ENCODE measurements at regions not wholly inside any gene's neighbourhood (a gene's known extent, or its start where the extent isn't known, plus 50 kb on each side); places are given as distances from the start of the nearest gene placed in this dataset.
"Not testable (repeated sequence)": the region's sequence is repeated elsewhere in the genome, so short reads cannot be mapped to it uniquely, and the experiment has no call there.

DNA sequence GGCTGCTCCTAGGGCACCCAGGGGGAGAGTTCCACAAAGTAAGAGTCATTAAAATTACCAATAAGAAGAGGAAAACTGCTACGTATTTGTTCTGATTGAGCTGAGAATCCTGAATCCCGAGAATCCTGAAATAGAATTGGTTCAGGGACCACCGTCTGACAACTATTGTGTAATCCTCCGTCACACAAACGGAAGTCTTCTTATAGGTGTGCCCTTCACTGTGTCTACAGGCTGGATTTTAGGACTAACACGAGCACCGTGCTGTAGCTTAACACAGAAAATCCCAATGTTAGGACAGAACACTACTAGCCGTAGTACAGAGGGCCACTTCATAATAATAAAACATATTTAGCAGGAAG lies 50.6 kb upstream of the RNF182 start:
- Histone ChIP-seq H3K4me2 (ENCODE audit: low read length) (peak overlapping the region; percentile 82), H3K27ac (ENCODE audit: low read depth, low read length, poor library complexity, severe bottlenecking) (no peak overlapping the region), H3K9me2 (ENCODE audit: low read depth, low read length) (no peaks in the 10 kb centered on the region), H3K9me3 (ENCODE audit: low read length) (no peaks in the 10 kb centered on the region), H3K79me2 (ENCODE audit: insufficient read depth, low read length) (no peaks in the 10 kb centered on the region), H3F3A (ENCODE audit: insufficient read depth, low read length) (no peaks in the 10 kb centered on the region), H3K36me3 (ENCODE audit: insufficient read depth, low read length) (no peaks in the 10 kb centered on the region; the same call in 1 of the 2 replicates), H3K4me3 (ENCODE audit: low read depth, low read length, poor library complexity, severe bottlenecking) (peak overlapping the region; percentile 57), H3K9ac (ENCODE audit: low read length) (peak overlapping the region; percentile 48; the same call in 1 of the 2 replicates), H3K4me1 (ENCODE audit: insufficient read depth, low read length, severe bottlenecking) (peaks cover 12% of the 10 kb centered on the region), H4K20me1 (ENCODE audit: insufficient read depth, low read length) (no peaks in the 10 kb centered on the region), H2AFZ (ENCODE audit: low read length) (peak overlapping the region; percentile 93), H3K27me3 (ENCODE audit: insufficient read depth, low read length) (peaks cover 3% of the 10 kb centered on the region; the same call in 1 of the 2 replicates)
- TF ChIP-seq, protein P1, sequence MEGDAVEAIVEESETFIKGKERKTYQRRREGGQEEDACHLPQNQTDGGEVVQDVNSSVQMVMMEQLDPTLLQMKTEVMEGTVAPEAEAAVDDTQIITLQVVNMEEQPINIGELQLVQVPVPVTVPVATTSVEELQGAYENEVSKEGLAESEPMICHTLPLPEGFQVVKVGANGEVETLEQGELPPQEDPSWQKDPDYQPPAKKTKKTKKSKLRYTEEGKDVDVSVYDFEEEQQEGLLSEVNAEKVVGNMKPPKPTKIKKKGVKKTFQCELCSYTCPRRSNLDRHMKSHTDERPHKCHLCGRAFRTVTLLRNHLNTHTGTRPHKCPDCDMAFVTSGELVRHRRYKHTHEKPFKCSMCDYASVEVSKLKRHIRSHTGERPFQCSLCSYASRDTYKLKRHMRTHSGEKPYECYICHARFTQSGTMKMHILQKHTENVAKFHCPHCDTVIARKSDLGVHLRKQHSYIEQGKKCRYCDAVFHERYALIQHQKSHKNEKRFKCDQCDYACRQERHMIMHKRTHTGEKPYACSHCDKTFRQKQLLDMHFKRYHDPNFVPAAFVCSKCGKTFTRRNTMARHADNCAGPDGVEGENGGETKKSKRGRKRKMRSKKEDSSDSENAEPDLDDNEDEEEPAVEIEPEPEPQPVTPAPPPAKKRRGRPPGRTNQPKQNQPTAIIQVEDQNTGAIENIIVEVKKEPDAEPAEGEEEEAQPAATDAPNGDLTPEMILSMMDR (IDR thresholded peaks at IDR 0.05; ENCODE audit: low read length): no peak
- no peak for TF ChIP-seq EZH2 (IDR thresholded peaks at IDR 0.05; ENCODE audit: borderline replicate concordance, low read length)

DNA sequence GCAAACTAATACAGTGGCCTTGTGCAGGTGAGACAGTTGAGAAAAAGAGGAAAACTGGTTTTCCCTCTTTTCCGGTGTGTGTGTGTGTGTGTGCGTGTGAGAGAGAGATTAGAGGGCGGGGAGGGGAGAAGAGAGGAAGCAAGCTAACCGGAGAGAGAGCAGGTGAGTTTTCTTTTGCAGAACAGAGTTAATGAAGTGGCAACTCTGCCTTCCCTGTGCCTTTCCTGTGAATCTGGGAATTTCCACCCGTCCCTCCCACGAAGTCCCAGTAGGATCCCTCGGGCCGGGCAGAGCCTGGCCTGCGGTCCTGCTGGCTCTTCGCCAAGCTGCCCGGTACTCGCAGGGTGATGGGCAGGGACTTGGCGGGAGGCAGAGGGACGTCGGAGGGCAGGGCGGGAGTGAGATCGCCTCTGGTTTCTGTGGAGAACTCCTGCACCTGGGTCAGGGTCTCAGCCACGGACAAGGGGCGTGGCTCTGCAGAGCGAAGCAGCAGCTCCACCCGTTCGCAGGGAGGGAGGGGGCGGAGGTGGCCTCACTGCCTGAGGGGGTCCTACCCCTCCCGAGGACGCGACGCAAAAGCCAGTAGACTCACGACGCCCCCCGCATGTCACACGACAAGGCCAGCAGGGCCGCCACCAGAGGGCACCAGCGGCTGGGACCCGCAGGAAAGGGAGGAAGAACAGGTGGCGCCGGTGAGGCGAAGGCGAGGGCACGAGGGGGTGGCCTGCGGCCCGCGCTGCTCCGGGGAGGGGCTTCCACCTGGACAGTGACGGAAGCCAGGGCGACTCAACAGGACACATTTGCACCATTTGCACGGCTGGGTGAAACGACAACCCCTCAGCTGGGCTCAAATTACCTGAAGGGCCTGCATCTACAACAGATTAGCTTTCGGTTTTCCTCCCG lies 51.2 kb upstream of the RNF182 start:
- H3K36me3 ChIP-seq (ENCODE audit: insufficient read depth, low read length): no peaks in the 10 kb centered on the region; the same call in 1 of the 2 replicates
- peak overlapping the region; percentile 93 for H2AFZ ChIP-seq (ENCODE audit: low read length)
- no peaks in the 10 kb centered on the region for H4K20me1 ChIP-seq (ENCODE audit: insufficient read depth, low read length)
- no peak overlapping the region for H3K27ac ChIP-seq (ENCODE audit: low read depth, low read length, poor library complexity, severe bottlenecking)
- TF ChIP-seq, protein P1 (IDR thresholded peaks at IDR 0.05; ENCODE audit: low read length): peak; percentile 98
- no peak for TF ChIP-seq EZH2 (IDR thresholded peaks at IDR 0.05; ENCODE audit: borderline replicate concordance, low read length)
- no peaks in the 10 kb centered on the region for H3F3A ChIP-seq (ENCODE audit: insufficient read depth, low read length)
- peak overlapping the region; percentile 82 for H3K4me2 ChIP-seq (ENCODE audit: low read length)
- H3K9me3 ChIP-seq (ENCODE audit: low read length): no peaks in the 10 kb centered on the region
- peaks cover 12% of the 10 kb centered on the region for H3K4me1 ChIP-seq (ENCODE audit: insufficient read depth, low read length, severe bottlenecking)
- no peaks in the 10 kb centered on the region for H3K9me2 ChIP-seq (ENCODE audit: low read depth, low read length)
- peak overlapping the region; percentile 57 for H3K4me3 ChIP-seq (ENCODE audit: low read depth, low read length, poor library complexity, severe bottlenecking)
- H3K9ac ChIP-seq (ENCODE audit: low read length): peak overlapping the region; percentile 48; the same call in 1 of the 2 replicates
- no peaks in the 10 kb centered on the region for H3K79me2 ChIP-seq (ENCODE audit: insufficient read depth, low read length)
- H3K27me3 ChIP-seq (ENCODE audit: insufficient read depth, low read length): peaks cover 3% of the 10 kb centered on the region; the same call in 1 of the 2 replicates

DNA sequence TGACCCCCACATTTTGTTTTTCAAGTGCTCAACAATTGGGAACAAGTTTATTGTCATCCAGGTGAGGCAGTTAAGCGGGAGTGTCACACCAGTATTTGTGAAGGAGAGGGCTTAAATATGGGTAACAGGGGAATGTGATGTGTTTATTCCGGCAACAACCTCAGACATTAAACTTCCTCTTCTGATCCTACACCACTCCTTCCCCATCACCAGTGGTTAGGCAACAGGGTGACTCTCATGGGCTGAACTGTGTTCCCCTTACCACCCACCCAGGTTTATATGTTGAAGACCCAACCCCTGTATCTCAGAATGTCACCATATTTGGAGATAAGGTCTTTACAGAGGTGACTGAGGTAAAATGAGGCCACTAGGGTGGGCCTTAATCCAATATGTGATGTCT lies 52.1 kb upstream of the RNF182 start:
- no peaks in the 10 kb centered on the region for H3K79me2 ChIP-seq (ENCODE audit: insufficient read depth, low read length)
- no peak overlapping the region for H3K4me3 ChIP-seq (ENCODE audit: low read depth, low read length, poor library complexity, severe bottlenecking)
- no peaks in the 10 kb centered on the region; the same call in 1 of the 2 replicates for H3K27me3 ChIP-seq (ENCODE audit: insufficient read depth, low read length)
- H3F3A ChIP-seq (ENCODE audit: insufficient read depth, low read length): no peaks in the 10 kb centered on the region
- TF ChIP-seq, protein P1 (IDR thresholded peaks at IDR 0.05; ENCODE audit: low read length): no peak
- TF ChIP-seq EZH2 (IDR thresholded peaks at IDR 0.05; ENCODE audit: borderline replicate concordance, low read length): no peak
- H3K4me2 ChIP-seq (ENCODE audit: low read length): no peak overlapping the region
- no peaks in the 10 kb centered on the region for H3K36me3 ChIP-seq (ENCODE audit: insufficient read depth, low read length)
- no peak overlapping the region for H3K27ac ChIP-seq (ENCODE audit: low read depth, low read length, poor library complexity, severe bottlenecking)
- no peaks in the 10 kb centered on the region for H3K9me2 ChIP-seq (ENCODE audit: low read depth, low read length)
- peaks cover 12% of the 10 kb centered on the region for H3K4me1 ChIP-seq (ENCODE audit: insufficient read depth, low read length, severe bottlenecking)
- no peak overlapping the region for H3K9ac ChIP-seq (ENCODE audit: low read length)
- H4K20me1 ChIP-seq (ENCODE audit: insufficient read depth, low read length): no peaks in the 10 kb centered on the region
- H3K9me3 ChIP-seq (ENCODE audit: low read length): no peaks in the 10 kb centered on the region
- H2AFZ ChIP-seq (ENCODE audit: low read length): no peak overlapping the region

DNA sequence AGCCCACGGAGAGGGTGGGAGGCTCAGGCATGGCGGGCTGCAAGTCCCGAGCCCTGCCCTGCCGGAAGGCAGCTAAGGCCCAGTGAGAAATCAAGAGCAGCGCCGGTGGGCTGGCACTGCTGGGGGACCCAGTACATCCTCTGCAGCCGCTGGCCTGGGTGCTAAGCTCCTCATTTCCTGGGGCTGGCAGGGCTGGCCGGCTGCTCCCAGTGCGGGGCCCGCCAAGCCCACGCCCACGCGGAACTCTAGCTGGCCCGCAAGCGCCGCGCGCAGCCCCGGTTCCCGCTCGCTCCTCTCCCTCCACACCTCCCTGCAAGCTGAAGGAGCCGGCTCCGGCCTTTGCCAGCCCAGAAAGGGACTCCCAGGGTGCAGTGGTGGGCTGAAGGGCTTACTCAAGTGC lies 52.7 kb upstream of the RNF182 start:
- H3F3A ChIP-seq (ENCODE audit: insufficient read depth, low read length); H3K27ac ChIP-seq (ENCODE audit: low read depth, low read length, poor library complexity, severe bottlenecking); H3K27me3 ChIP-seq (ENCODE audit: insufficient read depth, low read length); H3K79me2 ChIP-seq (ENCODE audit: insufficient read depth, low read length); H3K9ac ChIP-seq (ENCODE audit: low read length); H3K4me2 ChIP-seq (ENCODE audit: low read length); H2AFZ ChIP-seq (ENCODE audit: low read length); H4K20me1 ChIP-seq (ENCODE audit: insufficient read depth, low read length); H3K9me2 ChIP-seq (ENCODE audit: low read depth, low read length); H3K4me3 ChIP-seq (ENCODE audit: low read depth, low read length, poor library complexity, severe bottlenecking); H3K36me3 ChIP-seq (ENCODE audit: insufficient read depth, low read length); H3K9me3 ChIP-seq (ENCODE audit: low read length): not testable (repeated sequence)
- H3K4me1 ChIP-seq (ENCODE audit: insufficient read depth, low read length, severe bottlenecking): peaks cover 12% of the 10 kb centered on the region

Data from OCI-LY1 (cell line).